GM21515 (cell line): ENCODE measurements at regions not wholly inside any gene's neighbourhood (a gene's known extent, or its start where the extent isn't known, plus 50 kb on each side); places are given as distances from the start of the nearest gene placed in this dataset.
A peak's percentile ranks its signal among the peaks of the same experiment; 100 is the strongest.

ENCODE experiments used
- ATAC-seq: cut with Tn5 transposase; IDR thresholded peaks from one replicate; pipeline ENCODE4 v1.9.1; 2021; ENCODE audit not compliant: unreplicated experiment

- peak; percentile 80 for ATAC-seq
These were observed 234.4 kb upstream of the E2F8 start for GRCh38 chr11:19474954-19475721.

- no peak for ATAC-seq
These were observed 233.5 kb upstream of the E2F8 start for GRCh38 chr11:19474211-19474610.

- no peak for ATAC-seq
These were observed 231.9 kb upstream of the E2F8 start for GRCh38 chr11:19472679-19473078.

GRCh38 chr11:19467904-19468303, 227.2 kb upstream of the E2F8 start:
- no peak for ATAC-seq

- no peak for ATAC-seq
These were observed 225.6 kb upstream of the E2F8 start for GRCh38 chr11:19466314-19466713.

GRCh38 chr11:19463976-19464375, 223.2 kb upstream of the E2F8 start:
- no peak for ATAC-seq

- no peak for ATAC-seq
These were observed 220.1 kb upstream of the E2F8 start for GRCh38 chr11:19460718-19461405.

GRCh38 chr11:19459240-19459639, 218.5 kb upstream of the E2F8 start:
- ATAC-seq: no peak

- ATAC-seq: no peak
These were observed 218.0 kb upstream of the E2F8 start for GRCh38 chr11:19458721-19459120.

- ATAC-seq: no peak
These were observed 217.5 kb upstream of the E2F8 start for GRCh38 chr11:19458231-19458630.

- no peak for ATAC-seq
These were observed 215.0 kb upstream of the E2F8 start for GRCh38 chr11:19455731-19456130.

- no peak for ATAC-seq
These were observed 213.0 kb upstream of the E2F8 start for GRCh38 chr11:19453651-19454257.

- no peak for ATAC-seq
These were observed 210.9 kb upstream of the E2F8 start for GRCh38 chr11:19451609-19452008.

- no peak for ATAC-seq
These were observed 209.5 kb upstream of the E2F8 start for GRCh38 chr11:19450282-19450681.

- ATAC-seq: no peak
These were observed 207.9 kb upstream of the E2F8 start for GRCh38 chr11:19448651-19449050.

GRCh38 chr11:19447150-19447566, 206.4 kb upstream of the E2F8 start:
- no peak for ATAC-seq

- ATAC-seq: no peak
These were observed 205.0 kb upstream of the E2F8 start for GRCh38 chr11:19445771-19446170.

GRCh38 chr11:19444231-19444630, 203.5 kb upstream of the E2F8 start:
- ATAC-seq: no peak

GRCh38 chr11:19442554-19442910, 201.8 kb upstream of the E2F8 start:
- no peak for ATAC-seq

GRCh38 chr11:19441752-19442553, 201.2 kb upstream of the E2F8 start:
- ATAC-seq: peak; percentile 89

- ATAC-seq: no peak
These were observed 200.5 kb upstream of the E2F8 start for GRCh38 chr11:19441288-19441687.
